ENCODE measurements at regions not wholly inside any gene's neighbourhood (a gene's known extent, or its start where the extent isn't known, plus 50 kb on each side); places are given as distances from the start of the nearest gene placed in this dataset.

GRCh38 chr2:219733746-219734145 lies 106.3 kb downstream of the SLC4A3 start:
- Mint-ChIP-seq H3K4me3 (ENCODE audit: unreplicated experiment) (no peak overlapping the region), H3K4me1 (ENCODE audit: low read depth, unreplicated experiment) (peaks cover 3% of the 10 kb centered on the region), H3K27me3 (ENCODE audit: low read depth, unreplicated experiment) (no peaks in the 10 kb centered on the region), H3K36me3 (ENCODE audit: low read depth, unreplicated experiment) (no peaks in the 10 kb centered on the region), H3K9me3 (ENCODE audit: unreplicated experiment) (no peaks in the 10 kb centered on the region), H3K27ac (ENCODE audit: unreplicated experiment) (no peak overlapping the region)
- H2AFZ ChIP-seq (ENCODE audit: low read depth, low read length) = no peak overlapping the region
- no peaks in the 10 kb centered on the region for H4K20me1 ChIP-seq (ENCODE audit: insufficient read depth, low read length)
- no peak overlapping the region for H3K9ac ChIP-seq (ENCODE audit: low read length)
- FAIRE-seq (no peak), DNase-seq (ENCODE audit: low read depth) (no peak)
- no peaks in the 10 kb centered on the region for H3K36me3 ChIP-seq (ENCODE audit: insufficient read depth, low read length)
- H3K9me3 ChIP-seq (ENCODE audit: insufficient read depth, low read depth, low read length) = no peaks in the 10 kb centered on the region
- H3K4me2 ChIP-seq (ENCODE audit: low read length) = no peak overlapping the region
- TF ChIP-seq EZH2 (IDR thresholded peaks at IDR 0.05; ENCODE audit: insufficient read depth, low read length) (no peak), CTCF (IDR thresholded peaks at IDR 0.05; ENCODE audit: insufficient read depth, low read depth, low read length) (no peak)
- no peaks in the 10 kb centered on the region for H3K79me2 ChIP-seq (ENCODE audit: insufficient read depth, low read length)
- no peak overlapping the region for H3K27ac ChIP-seq (ENCODE audit: low read depth, low read length)
- no peak overlapping the region for H3K4me3 ChIP-seq (ENCODE audit: insufficient read depth, low read depth, low read length)
- H3K27me3 ChIP-seq (ENCODE audit: insufficient read depth, low read length) = no peaks in the 10 kb centered on the region
- no peaks in the 10 kb centered on the region for H3K4me1 ChIP-seq (ENCODE audit: insufficient read depth, low read length)

DNA sequence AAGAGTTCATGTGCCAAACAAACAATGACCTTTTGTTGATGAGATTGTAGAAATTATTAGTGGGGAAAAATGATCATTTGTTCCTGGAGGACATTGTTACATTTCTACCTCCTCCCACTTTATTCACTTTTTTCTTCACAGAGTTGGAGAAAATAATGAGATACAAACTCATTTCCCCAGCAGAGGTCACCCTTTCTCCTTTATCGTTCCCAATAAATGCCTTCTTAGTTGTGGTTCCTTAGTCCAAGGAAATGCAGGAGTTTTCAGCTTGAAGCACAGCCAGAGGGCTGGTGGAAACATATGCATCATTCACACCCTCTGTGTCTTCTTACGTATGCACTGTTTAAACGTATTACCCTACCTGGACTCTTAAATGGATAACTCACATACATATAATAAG lies 108.8 kb downstream of the SLC4A3 start:
- H3K4me1 ChIP-seq (ENCODE audit: insufficient read depth, low read length) = no peaks in the 10 kb centered on the region
- H3K36me3 ChIP-seq (ENCODE audit: insufficient read depth, low read length) = no peaks in the 10 kb centered on the region
- H4K20me1 ChIP-seq (ENCODE audit: insufficient read depth, low read length) = no peaks in the 10 kb centered on the region
- TF ChIP-seq EZH2 (IDR thresholded peaks at IDR 0.05; ENCODE audit: insufficient read depth, low read length) (no peak), CTCF (IDR thresholded peaks at IDR 0.05; ENCODE audit: insufficient read depth, low read depth, low read length) (peak; percentile 61)
- H3K4me3 ChIP-seq (ENCODE audit: insufficient read depth, low read depth, low read length) = no peak overlapping the region
- Mint-ChIP-seq H3K27me3 (ENCODE audit: low read depth, unreplicated experiment) (peaks cover 2% of the 10 kb centered on the region), H3K9me3 (ENCODE audit: unreplicated experiment) (no peaks in the 10 kb centered on the region), H3K4me3 (ENCODE audit: unreplicated experiment) (no peak overlapping the region), H3K36me3 (ENCODE audit: low read depth, unreplicated experiment) (no peaks in the 10 kb centered on the region), H3K27ac (ENCODE audit: unreplicated experiment) (no peak overlapping the region), H3K4me1 (ENCODE audit: low read depth, unreplicated experiment) (peaks cover 10% of the 10 kb centered on the region)
- FAIRE-seq (peak; percentile 81), DNase-seq (ENCODE audit: low read depth) (peak; percentile 73)
- H3K9me3 ChIP-seq (ENCODE audit: insufficient read depth, low read depth, low read length) = no peaks in the 10 kb centered on the region
- no peak overlapping the region for H3K4me2 ChIP-seq (ENCODE audit: low read length)
- H3K9ac ChIP-seq (ENCODE audit: low read length) = no peak overlapping the region
- H2AFZ ChIP-seq (ENCODE audit: low read depth, low read length) = no peak overlapping the region
- no peak overlapping the region for H3K27ac ChIP-seq (ENCODE audit: low read depth, low read length)
- no peaks in the 10 kb centered on the region for H3K27me3 ChIP-seq (ENCODE audit: insufficient read depth, low read length)
- no peaks in the 10 kb centered on the region for H3K79me2 ChIP-seq (ENCODE audit: insufficient read depth, low read length)

DNA sequence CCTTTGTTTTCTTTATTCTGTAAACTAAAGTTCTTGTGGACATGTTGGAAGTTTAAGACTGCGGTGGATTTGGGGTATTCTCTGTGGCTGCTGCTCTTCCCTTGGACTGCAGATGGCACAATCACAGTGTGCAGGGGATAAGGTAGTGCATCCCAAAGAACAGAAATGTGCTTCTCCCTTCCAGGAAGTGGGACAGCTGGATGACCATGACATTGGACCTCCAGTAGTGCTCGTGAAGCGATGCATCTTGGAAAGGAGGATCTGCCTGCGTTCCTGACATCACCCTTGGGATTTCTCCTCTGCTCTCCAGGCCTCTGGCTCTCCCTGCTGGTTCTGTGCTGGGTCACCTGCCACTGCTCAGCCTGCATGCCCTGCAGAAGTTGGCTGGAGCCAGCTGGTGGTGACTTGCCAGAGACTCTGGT lies 109.9 kb downstream of the SLC4A3 start:
- no peak for FAIRE-seq
- peaks cover 8% of the 10 kb centered on the region for H3K27me3 Mint-ChIP-seq (ENCODE audit: low read depth, unreplicated experiment)
- H3K4me1 Mint-ChIP-seq (ENCODE audit: low read depth, unreplicated experiment) = peaks cover 10% of the 10 kb centered on the region
- Histone ChIP-seq H3K27me3 (ENCODE audit: insufficient read depth, low read length) (no peaks in the 10 kb centered on the region), H2AFZ (ENCODE audit: low read depth, low read length) (no peak overlapping the region), H4K20me1 (ENCODE audit: insufficient read depth, low read length) (no peaks in the 10 kb centered on the region), H3K79me2 (ENCODE audit: insufficient read depth, low read length) (no peaks in the 10 kb centered on the region), H3K36me3 (ENCODE audit: insufficient read depth, low read length) (no peaks in the 10 kb centered on the region), H3K9me3 (ENCODE audit: insufficient read depth, low read depth, low read length) (no peaks in the 10 kb centered on the region), H3K27ac (ENCODE audit: low read depth, low read length) (no peak overlapping the region), H3K4me1 (ENCODE audit: insufficient read depth, low read length) (no peaks in the 10 kb centered on the region), H3K4me3 (ENCODE audit: insufficient read depth, low read depth, low read length) (no peak overlapping the region), H3K4me2 (ENCODE audit: low read length) (no peak overlapping the region), H3K9ac (ENCODE audit: low read length) (no peak overlapping the region)
- H3K36me3 Mint-ChIP-seq (ENCODE audit: low read depth, unreplicated experiment) = no peaks in the 10 kb centered on the region
- no peak overlapping the region for H3K4me3 Mint-ChIP-seq (ENCODE audit: unreplicated experiment)
- DNase-seq (ENCODE audit: low read depth) = peak; percentile 12
- no peaks in the 10 kb centered on the region for H3K9me3 Mint-ChIP-seq (ENCODE audit: unreplicated experiment)
- no peak overlapping the region for H3K27ac Mint-ChIP-seq (ENCODE audit: unreplicated experiment)
- TF ChIP-seq EZH2 (IDR thresholded peaks at IDR 0.05; ENCODE audit: insufficient read depth, low read length) (no peak), CTCF (IDR thresholded peaks at IDR 0.05; ENCODE audit: insufficient read depth, low read depth, low read length) (peak; percentile 32)
